A549 (cell line): ENCODE measurements at regions not wholly inside any gene's neighbourhood (a gene's known extent, or its start where the extent isn't known, plus 50 kb on each side); places are given as distances from the start of the nearest gene placed in this dataset.

Experiments used
- CHD2 ChIP-seq: fragments of 150-350 bp; IDR thresholded peaks from 2 replicates; pipeline ENCODE4 v1.6.1; 2014; ENCODE audit warnings: low read length; ENCODE audit not compliant: partially characterized antibody
- KDM1A ChIP-seq: fragments of 200-600 bp; sonication (generic); IDR thresholded peaks from 2 replicates; pipeline ENCODE4 v1.6.1; 2016; ENCODE audit warnings: low read depth, mild to moderate bottlenecking
- KDM5A ChIP-seq: fragments of 200-600 bp; sonication (generic); IDR thresholded peaks from 2 replicates; pipeline ENCODE4 v1.6.1; 2016; ENCODE audit warnings: antibody characterized with exemption, mild to moderate bottlenecking
- POLR2A ChIP-seq: IDR thresholded peaks from 2 replicates; pipeline ENCODE4 v1.6.1; 2012; ENCODE audit warnings: mild to moderate bottlenecking, low read length
- RAD21 ChIP-seq, 2 experiments: fragments of >200 bp in 1 of 2; sonication (Bioruptor Twin) in 1 of 2; formaldehyde crosslinking in 1 of 2; IDR thresholded peaks in 1 of 2; conservative IDR thresholded peaks in 1 of 2; 2 replicates in 1 of 2; 3 replicates in 1 of 2; pipeline ENCODE4 v1.6.1; 2012 to 2018; ENCODE audit warnings: inconsistent platforms in 1 of 2
- RFX5 ChIP-seq: fragments of 450-650 bp; IDR thresholded peaks from 2 replicates; pipeline ENCODE4 v1.7.1; 2014; ENCODE audit warnings: antibody characterized with exemption, mild to moderate bottlenecking, moderate library complexity
- SMC3 ChIP-seq: fragments of >200 bp; sonication (Bioruptor Twin); formaldehyde crosslinking; IDR thresholded peaks from 3 replicates; pipeline ENCODE4 v1.6.1; 2018; ENCODE audit warnings: inconsistent platforms
- SREBF2 ChIP-seq: fragments of 450-650 bp; IDR thresholded peaks from 2 replicates; pipeline ENCODE4 v1.6.1; 2014; ENCODE audit warnings: mild to moderate bottlenecking, moderate library complexity
- TF ChIP-seq, protein P1 (sequence below): fragments of >200 bp; sonication (Bioruptor Twin); formaldehyde crosslinking; IDR thresholded peaks from 3 replicates; pipeline ENCODE4 v1.5.1; 2016
- TF ChIP-seq, protein P2 (sequence below): fragments of 200-600 bp; sonication (generic); IDR thresholded peaks from 2 replicates; pipeline ENCODE4 v1.6.1; 2016; ENCODE audit warnings: antibody characterized with exemption, mild to moderate bottlenecking, moderate library complexity
- TF ChIP-seq, protein P3 (sequence below): IDR thresholded peaks from 2 replicates; pipeline ENCODE4 v1.6.1; 2012
- TF ChIP-seq, protein P4 (sequence below): fragments of 450-650 bp; IDR thresholded peaks from 2 replicates; pipeline ENCODE4 v1.6.1; 2014; ENCODE audit warnings: antibody characterized with exemption
- TF ChIP-seq, protein P5 (sequence below): fragments of 250-450 bp; sonication (Bioruptor Pico); IDR thresholded peaks from 2 replicates; pipeline ENCODE4 v1.5.0; 2021; ENCODE audit warnings: mild to moderate bottlenecking, moderate library complexity, borderline replicate concordance

DNA sequence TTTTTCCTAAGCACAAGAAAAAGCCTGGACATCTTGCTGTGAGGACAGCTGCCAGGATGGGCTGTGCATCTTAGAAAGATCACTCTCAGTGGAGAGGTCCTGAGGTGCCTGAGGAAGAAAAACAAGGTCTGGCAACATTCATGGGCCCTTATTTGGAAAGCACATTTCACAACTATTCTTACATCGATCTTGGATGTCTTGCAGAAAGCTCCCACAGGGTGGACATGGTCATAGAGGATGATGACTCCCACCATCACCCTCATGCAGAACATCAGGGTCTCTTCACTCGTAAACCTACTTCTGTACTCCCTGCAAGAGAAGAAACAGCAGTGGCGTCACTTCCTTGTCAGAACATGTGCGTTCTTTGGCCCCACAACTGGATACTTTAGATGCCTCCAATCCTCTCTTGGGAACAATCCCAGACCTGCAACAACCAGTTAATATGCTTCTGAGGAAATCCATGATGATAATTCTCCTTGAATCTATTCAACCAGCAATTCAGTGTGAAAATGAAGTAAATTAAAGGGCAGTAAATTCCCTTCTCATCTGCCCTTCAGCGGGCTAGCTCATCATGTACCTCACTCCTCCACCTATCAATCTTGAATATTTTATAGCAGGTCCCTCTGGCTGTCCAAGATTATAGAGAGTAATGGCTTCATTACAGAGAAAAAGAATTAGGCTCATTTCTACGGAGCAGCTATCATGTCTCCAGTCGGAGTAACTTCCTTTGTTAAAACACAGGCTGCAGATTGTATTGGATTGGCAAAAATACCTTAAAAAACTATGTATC, 106.2 kb downstream of the CYRIA start:
- TF ChIP-seq SREBF2 (no peak), CHD2 (no peak), KDM5A (no peak), POLR2A (no peak), RAD21 (conservative IDR thresholded peaks at IDR 0.05 in 1 of 2, IDR thresholded peaks at IDR 0.05 in 1 of 2) (no peak), KDM1A (no peak), RFX5 (no peak), SMC3 (no peak)
- TF ChIP-seq, protein P1, sequence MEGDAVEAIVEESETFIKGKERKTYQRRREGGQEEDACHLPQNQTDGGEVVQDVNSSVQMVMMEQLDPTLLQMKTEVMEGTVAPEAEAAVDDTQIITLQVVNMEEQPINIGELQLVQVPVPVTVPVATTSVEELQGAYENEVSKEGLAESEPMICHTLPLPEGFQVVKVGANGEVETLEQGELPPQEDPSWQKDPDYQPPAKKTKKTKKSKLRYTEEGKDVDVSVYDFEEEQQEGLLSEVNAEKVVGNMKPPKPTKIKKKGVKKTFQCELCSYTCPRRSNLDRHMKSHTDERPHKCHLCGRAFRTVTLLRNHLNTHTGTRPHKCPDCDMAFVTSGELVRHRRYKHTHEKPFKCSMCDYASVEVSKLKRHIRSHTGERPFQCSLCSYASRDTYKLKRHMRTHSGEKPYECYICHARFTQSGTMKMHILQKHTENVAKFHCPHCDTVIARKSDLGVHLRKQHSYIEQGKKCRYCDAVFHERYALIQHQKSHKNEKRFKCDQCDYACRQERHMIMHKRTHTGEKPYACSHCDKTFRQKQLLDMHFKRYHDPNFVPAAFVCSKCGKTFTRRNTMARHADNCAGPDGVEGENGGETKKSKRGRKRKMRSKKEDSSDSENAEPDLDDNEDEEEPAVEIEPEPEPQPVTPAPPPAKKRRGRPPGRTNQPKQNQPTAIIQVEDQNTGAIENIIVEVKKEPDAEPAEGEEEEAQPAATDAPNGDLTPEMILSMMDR, result no peak
- TF ChIP-seq, protein P2, sequence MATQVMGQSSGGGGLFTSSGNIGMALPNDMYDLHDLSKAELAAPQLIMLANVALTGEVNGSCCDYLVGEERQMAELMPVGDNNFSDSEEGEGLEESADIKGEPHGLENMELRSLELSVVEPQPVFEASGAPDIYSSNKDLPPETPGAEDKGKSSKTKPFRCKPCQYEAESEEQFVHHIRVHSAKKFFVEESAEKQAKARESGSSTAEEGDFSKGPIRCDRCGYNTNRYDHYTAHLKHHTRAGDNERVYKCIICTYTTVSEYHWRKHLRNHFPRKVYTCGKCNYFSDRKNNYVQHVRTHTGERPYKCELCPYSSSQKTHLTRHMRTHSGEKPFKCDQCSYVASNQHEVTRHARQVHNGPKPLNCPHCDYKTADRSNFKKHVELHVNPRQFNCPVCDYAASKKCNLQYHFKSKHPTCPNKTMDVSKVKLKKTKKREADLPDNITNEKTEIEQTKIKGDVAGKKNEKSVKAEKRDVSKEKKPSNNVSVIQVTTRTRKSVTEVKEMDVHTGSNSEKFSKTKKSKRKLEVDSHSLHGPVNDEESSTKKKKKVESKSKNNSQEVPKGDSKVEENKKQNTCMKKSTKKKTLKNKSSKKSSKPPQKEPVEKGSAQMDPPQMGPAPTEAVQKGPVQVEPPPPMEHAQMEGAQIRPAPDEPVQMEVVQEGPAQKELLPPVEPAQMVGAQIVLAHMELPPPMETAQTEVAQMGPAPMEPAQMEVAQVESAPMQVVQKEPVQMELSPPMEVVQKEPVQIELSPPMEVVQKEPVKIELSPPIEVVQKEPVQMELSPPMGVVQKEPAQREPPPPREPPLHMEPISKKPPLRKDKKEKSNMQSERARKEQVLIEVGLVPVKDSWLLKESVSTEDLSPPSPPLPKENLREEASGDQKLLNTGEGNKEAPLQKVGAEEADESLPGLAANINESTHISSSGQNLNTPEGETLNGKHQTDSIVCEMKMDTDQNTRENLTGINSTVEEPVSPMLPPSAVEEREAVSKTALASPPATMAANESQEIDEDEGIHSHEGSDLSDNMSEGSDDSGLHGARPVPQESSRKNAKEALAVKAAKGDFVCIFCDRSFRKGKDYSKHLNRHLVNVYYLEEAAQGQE, result no peak
- TF ChIP-seq, protein P3, sequence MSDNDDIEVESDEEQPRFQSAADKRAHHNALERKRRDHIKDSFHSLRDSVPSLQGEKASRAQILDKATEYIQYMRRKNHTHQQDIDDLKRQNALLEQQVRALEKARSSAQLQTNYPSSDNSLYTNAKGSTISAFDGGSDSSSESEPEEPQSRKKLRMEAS, result no peak
- TF ChIP-seq, protein P4, sequence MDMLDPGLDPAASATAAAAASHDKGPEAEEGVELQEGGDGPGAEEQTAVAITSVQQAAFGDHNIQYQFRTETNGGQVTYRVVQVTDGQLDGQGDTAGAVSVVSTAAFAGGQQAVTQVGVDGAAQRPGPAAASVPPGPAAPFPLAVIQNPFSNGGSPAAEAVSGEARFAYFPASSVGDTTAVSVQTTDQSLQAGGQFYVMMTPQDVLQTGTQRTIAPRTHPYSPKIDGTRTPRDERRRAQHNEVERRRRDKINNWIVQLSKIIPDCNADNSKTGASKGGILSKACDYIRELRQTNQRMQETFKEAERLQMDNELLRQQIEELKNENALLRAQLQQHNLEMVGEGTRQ, result no peak
- TF ChIP-seq, protein P5, sequence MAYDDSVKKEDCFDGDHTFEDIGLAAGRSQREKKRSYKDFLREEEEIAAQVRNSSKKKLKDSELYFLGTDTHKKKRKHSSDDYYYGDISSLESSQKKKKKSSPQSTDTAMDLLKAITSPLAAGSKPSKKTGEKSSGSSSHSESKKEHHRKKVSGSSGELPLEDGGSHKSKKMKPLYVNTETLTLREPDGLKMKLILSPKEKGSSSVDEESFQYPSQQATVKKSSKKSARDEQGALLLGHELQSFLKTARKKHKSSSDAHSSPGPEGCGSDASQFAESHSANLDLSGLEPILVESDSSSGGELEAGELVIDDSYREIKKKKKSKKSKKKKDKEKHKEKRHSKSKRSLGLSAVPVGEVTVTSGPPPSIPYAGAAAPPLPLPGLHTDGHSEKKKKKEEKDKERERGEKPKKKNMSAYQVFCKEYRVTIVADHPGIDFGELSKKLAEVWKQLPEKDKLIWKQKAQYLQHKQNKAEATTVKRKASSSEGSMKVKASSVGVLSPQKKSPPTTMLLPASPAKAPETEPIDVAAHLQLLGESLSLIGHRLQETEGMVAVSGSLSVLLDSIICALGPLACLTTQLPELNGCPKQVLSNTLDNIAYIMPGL (CRISPR knock-in tag), result no peak
